Mucosa of stomach (tissue), 1 donor: ENCODE measurements at regions not wholly inside any gene's neighbourhood (a gene's known extent, or its start where the extent isn't known, plus 50 kb on each side); places are given as distances from the start of the nearest gene placed in this dataset.

ENCODE experiments used
- H3K27me3 ChIP-seq: one replicate; pipeline ENCODE4 v1.7.0; 2013; ENCODE audit warnings: mild to moderate bottlenecking, low read length; ENCODE audit not compliant: control insufficient read depth, insufficient read depth
- H3K36me3 ChIP-seq: one replicate; pipeline ENCODE4 v1.7.0; 2013; ENCODE audit warnings: low read length; ENCODE audit not compliant: control insufficient read depth, insufficient read depth
- H3K4me1 ChIP-seq: one replicate; pipeline ENCODE4 v1.7.0; 2013; ENCODE audit warnings: mild to moderate bottlenecking, low read length; ENCODE audit not compliant: control insufficient read depth, insufficient read depth
- H3K4me3 ChIP-seq: one replicate; pipeline ENCODE4 v1.7.0; 2013; ENCODE audit warnings: low read length
- H3K9ac ChIP-seq: one replicate; pipeline ENCODE4 v1.7.0; 2013; ENCODE audit warnings: mild to moderate bottlenecking, low read length, moderate library complexity
- H3K9me3 ChIP-seq: one replicate; pipeline ENCODE4 v1.7.0; 2013; ENCODE audit warnings: mild to moderate bottlenecking, low read length, moderate library complexity; ENCODE audit not compliant: control insufficient read depth
- donor health status: Pancreatic carcinoma.

DNA sequence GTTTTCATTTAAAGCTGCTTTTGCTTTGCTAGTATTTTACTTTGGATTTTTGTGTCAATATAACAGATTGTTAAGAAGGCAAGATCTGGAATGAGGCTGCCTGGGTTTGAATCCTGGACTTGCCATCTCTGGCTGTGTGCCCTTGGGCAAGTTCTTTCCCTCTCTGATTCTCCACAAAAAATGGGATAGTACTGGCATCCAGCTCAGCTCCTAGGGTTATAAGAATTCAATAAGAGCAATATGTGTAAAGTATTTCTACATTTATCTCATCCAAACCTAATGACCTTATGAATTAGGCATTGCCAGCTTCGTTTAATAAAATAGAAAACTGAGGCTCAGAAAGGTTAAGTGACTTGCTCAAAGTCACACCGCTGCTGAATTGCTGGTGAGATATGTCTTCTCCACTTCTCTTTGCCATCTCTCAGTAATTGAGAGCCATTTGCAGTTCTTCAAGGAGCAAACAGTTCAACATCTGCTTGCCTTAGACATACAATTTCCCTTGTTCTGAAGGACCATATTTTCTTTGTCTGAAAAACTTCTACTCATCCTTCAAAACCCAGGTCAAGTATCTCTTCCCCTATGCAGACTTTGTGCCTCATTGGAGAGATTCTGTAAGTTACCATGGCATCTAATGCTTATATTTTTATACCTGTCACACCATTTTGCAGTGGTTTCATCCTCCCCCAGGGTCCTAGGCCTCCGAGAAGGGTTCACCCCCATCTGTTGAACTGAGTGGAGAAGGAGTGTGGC is 80.8 kb upstream of the TLE3 start:
- Histone ChIP-seq H3K4me1 (no peaks in the 10 kb centered on the region), H3K4me3 (no peak overlapping the region), H3K36me3 (no peaks in the 10 kb centered on the region), H3K27me3 (peaks cover 5% of the 10 kb centered on the region), H3K9ac (no peak overlapping the region), H3K9me3 (no peaks in the 10 kb centered on the region)

DNA sequence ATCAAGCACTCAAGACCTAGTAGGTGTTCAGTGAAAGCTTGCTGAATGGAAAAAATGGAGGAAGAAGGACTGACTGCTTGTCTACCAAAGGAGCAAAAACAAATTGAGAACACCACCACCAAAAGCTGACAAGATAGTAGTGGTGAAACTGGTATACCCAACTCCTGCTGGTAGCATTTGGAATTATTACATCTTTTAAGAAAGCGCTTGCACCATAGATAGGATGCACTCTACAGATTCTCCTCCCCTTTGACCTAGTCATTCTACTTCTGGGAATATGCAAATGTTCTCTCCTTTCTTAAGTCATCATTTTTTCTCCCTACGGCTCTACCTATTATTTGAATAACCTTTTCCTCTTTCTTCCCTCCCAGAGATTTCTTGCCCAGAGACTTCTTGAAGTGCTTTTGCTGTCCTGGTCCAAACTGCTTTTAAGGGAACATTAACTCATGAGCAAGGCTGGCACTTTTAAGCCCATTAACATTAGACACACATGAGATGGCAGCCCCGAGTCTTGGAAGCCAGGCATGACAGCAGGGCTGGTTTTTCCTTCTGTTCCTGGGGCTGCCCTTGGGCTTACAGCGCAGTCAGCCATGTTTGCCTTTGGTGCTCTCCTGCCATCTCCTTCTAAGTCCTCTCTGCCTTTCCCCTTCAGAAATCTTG is 75.0 kb upstream of the TLE3 start:
- Histone ChIP-seq H3K4me1 (peaks cover 7% of the 10 kb centered on the region), H3K27me3 (peaks cover 5% of the 10 kb centered on the region), H3K4me3 (no peak overlapping the region), H3K9ac (no peak overlapping the region), H3K36me3 (no peaks in the 10 kb centered on the region), H3K9me3 (no peaks in the 10 kb centered on the region)

DNA sequence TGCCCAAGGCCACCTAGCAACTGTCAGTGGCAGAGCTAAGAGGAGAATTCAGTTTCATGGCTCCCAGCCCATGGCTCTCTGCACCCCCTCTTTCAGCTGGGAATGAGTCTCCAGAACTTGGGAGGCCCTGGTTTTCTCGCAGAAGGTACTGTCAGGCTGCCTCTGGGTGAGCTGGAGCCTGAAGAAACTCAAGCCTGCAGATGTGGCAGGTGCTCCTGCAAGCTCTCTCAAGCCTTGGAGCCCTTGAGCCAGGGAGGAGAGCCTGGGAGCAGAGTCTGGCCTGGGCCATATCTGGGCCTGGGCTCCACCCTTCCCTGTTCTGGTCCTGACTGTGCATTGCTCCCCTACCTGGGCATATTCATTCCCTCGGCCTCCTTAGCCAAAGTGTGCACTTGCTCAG is 74.4 kb upstream of the TLE3 start:
- H3K4me1 ChIP-seq, result peaks cover 7% of the 10 kb centered on the region
- H3K27me3 ChIP-seq, result peaks cover 5% of the 10 kb centered on the region
- no peaks in the 10 kb centered on the region for H3K9me3 ChIP-seq
- H3K36me3 ChIP-seq, result no peaks in the 10 kb centered on the region
- no peak overlapping the region for H3K4me3 ChIP-seq
- H3K9ac ChIP-seq, result no peak overlapping the region

DNA sequence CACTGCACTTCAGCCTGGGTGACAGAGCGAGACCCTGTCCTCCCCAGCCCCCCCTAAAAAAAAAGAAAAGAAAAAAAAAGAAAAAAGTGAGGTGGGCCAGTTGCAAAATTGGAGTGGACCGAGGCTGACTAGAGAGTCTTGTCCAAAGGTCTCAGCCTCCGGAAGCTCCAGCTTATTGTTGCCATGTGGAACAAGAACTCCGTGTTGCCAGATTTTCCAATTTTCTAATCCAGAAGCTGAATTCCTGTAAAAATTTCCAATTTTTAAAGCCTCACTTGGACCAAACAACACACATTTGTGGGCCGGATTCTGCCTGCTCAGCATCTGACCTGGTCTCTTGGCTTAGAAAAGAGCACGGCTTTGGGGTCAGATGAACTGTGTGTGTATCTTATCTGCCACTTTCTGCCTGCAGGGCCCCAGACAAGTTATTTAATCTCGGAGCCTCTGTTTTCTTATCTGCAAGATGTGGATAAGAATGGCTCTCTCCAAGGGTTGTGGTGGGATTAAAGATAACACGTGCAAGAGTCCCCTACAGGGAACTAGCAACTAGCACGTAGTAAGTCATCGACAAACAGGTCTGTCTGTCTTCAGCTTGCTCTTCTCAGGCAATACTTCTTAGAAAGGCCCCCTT is 73.7 kb upstream of the TLE3 start:
- Histone ChIP-seq H3K4me1 (peaks cover 7% of the 10 kb centered on the region), H3K9ac (no peak overlapping the region), H3K9me3 (no peaks in the 10 kb centered on the region), H3K4me3 (no peak overlapping the region), H3K27me3 (peaks cover 5% of the 10 kb centered on the region), H3K36me3 (no peaks in the 10 kb centered on the region)

DNA sequence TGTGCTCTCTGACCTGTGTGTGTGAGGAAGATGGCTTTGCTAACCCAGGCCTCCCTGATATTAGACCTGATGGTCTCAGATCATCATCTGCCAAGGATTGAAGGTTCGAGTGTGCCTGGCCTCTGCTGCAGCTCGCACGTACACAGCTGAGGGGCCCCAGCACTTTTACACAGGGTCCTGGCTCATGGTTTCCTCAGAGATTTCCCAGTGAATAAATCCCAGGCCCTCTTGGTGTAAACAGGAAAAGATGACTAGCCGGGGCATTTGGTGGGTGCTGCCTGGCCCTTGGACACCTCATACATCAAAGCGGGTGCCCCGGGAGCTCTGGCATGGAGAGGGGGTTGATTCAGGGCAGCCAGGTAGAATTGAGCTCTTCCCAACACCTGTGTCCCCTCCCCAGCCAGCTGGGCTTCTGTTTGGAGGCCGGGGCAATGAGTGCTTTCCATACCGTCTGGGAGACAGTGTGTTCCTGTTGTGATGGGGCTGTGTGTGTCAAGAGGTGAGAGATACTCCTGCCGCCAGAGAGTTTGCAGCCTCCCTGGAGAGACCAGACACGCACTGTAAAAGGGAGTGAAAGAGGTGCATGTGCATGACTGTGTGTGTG is 72.5 kb upstream of the TLE3 start:
- H3K4me3 ChIP-seq, result no peak overlapping the region
- H3K9me3 ChIP-seq, result no peaks in the 10 kb centered on the region

DNA sequence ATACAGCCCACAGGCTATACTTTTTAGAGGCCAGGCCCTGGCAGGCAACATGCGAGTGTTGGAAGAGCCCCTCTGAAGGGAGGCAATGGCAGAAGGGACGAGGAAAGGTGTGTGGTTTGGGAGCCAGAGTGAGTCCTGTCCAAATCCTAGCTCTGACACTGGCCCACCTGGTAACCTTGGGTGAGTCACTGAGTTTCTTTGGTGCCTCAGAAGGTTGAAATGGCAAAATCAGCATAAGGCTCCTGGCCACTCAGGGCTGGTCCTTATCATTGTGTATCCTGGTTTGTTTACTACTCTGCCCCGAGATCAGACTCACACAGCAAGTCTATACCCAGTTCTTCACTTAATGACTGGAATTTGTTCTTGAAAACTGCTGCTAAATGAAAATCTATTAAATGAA is 71.4 kb upstream of the TLE3 start:
- Histone ChIP-seq H3K27me3 (peaks cover 5% of the 10 kb centered on the region), H3K4me1 (peaks cover 22% of the 10 kb centered on the region), H3K4me3 (no peak overlapping the region), H3K9ac (no peak overlapping the region), H3K9me3 (no peaks in the 10 kb centered on the region), H3K36me3 (no peaks in the 10 kb centered on the region)

More for the DNA sequence above, 72.5 kb upstream of the TLE3 start:
- Histone ChIP-seq H3K27me3 (peaks cover 5% of the 10 kb centered on the region), H3K4me1 (peaks cover 17% of the 10 kb centered on the region), H3K36me3 (no peaks in the 10 kb centered on the region), H3K9ac (no peak overlapping the region)

DNA sequence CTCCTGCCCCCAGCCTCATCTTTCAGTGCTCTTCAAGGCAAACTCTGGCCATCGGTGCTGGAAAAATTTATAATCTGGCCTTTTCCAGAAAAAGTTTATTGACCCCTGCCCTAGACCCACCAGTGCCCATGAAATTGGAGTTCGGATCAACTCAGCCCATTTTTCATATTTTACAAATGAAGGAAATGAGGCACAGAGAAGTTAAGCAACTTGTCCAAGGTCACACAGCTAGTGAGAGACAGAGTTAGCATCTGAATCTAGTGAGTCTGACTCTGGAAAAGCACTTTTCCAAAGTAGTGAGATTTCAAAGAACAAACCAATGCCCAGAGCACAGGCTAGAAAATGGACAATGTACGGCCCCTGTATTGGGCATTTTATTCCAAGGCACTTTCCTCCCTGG is 69.4 kb upstream of the TLE3 start:
- no peaks in the 10 kb centered on the region for H3K36me3 ChIP-seq
- H3K4me1 ChIP-seq, result peaks cover 22% of the 10 kb centered on the region
- no peak overlapping the region for H3K9ac ChIP-seq
- H3K9me3 ChIP-seq, result no peaks in the 10 kb centered on the region
- no peaks in the 10 kb centered on the region for H3K27me3 ChIP-seq
- no peak overlapping the region for H3K4me3 ChIP-seq

DNA sequence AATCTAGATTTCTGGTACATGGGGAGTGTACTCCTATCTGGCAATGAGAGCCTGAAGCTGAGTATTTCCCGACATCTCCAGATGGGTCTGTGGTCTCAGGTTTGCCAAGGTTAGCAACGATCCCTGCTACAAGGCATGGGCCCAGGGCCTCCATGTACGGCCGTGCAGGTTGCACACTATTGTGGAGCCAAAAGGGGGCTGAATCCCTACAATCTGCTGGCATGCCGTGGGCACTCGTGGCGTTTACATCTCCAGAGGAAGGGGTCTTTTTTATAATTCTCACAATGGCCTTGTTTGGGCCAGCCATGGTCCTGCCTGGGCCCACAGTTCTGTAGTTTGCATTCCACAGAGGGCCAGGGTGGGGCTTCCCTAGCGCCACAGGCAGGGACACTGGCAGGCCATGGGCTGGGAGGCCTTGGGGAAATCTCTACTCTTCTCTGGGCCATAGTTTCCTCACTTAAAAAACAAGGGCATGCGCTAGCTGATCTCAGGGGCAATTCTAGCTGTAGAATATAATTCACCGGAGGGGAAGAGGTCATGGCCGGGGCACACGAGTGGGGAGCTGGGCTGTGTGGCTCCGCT is 68.9 kb upstream of the TLE3 start:
- H3K4me3 ChIP-seq, result no peak overlapping the region
- no peak overlapping the region for H3K9ac ChIP-seq
- no peaks in the 10 kb centered on the region for H3K27me3 ChIP-seq
- peaks cover 19% of the 10 kb centered on the region for H3K4me1 ChIP-seq
- H3K9me3 ChIP-seq, result no peaks in the 10 kb centered on the region
- H3K36me3 ChIP-seq, result no peaks in the 10 kb centered on the region

DNA sequence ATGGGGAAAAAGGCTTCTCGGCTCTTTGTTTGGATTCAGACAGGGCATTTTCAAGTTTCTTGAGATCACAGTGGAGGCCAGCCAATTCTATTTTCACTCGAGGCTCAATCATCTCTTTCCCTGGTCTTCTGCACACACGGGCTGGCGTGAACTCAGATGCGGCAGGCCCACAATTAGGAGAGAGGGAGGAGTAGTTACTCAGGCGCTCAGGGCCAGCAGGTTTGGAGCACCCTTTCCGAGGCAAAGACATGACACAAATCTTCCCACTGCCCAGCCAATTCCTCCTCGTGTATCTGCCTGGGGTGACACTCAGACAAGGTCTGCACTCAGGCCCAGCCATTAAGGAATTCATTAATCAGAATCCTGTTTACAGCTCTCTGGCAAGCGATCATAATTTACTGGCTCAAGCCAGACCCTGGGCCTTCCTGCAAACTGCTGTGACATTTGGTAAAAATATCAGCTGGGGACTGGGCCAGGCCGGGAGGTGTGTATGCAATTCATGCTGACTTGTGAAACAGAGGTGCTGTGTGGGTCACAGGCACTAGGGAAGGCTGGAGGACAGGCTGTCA is 68.1 kb upstream of the TLE3 start:
- Histone ChIP-seq H3K4me1 (peaks cover 15% of the 10 kb centered on the region), H3K9ac (no peak overlapping the region), H3K27me3 (no peaks in the 10 kb centered on the region), H3K36me3 (no peaks in the 10 kb centered on the region), H3K4me3 (no peak overlapping the region), H3K9me3 (no peaks in the 10 kb centered on the region)

DNA sequence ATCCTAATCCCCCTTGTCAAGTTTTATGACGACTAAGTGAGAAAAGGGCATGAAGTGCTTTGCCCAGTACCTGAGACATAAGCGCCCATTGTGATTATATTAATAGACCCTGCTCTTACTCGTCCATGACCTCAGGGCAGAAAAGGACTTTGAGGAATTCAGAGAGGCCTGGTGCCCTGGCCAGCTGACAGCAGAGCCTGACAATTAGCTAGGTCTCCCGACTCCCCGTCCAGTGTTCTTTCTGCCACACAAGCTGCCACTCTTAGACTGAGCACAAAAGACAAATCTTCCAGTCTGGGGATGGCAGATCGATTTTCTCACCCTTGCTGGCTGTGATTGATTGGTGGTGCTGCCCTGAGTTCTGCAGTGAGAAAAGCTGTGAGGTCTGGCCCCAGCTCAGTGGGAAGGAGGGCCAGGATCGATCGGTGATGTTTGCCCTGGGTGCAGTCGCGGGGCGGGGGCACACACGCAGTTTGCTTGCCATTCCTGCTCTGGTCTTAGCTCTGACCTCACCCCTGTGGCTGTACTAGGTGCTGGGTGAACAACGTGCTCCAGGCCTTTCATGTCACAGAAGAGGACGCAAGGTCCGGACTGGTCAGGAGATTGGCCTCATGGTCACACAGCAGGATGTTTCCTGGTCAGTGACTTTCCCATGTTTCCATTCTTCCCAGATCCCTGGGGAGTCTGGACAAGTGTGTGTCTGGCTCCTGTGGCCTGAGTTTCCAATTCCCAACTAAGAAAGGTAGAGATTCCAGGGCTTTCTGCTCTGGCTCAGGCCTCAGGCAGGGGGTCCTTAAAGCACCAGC is 67.4 kb upstream of the TLE3 start:
- H3K27me3 ChIP-seq, result no peaks in the 10 kb centered on the region
- no peaks in the 10 kb centered on the region for H3K9me3 ChIP-seq
- H3K4me3 ChIP-seq, result no peak overlapping the region
- no peak overlapping the region for H3K9ac ChIP-seq
- H3K4me1 ChIP-seq, result peaks cover 15% of the 10 kb centered on the region
- no peaks in the 10 kb centered on the region for H3K36me3 ChIP-seq
